Gastrocnemius medialis (tissue), 4 donors: ENCODE measurements at regions not wholly inside any gene's neighbourhood (a gene's known extent, or its start where the extent isn't known, plus 50 kb on each side); places are given as distances from the start of the nearest gene placed in this dataset.
"Not testable (repeated sequence)": the region's sequence is repeated elsewhere in the genome, so short reads cannot be mapped to it uniquely, and the experiment has no call there.

Experiments used
- POLR2A ChIP-seq, 2 donors: fragments of 450-650 bp; IDR thresholded peaks; one replicate each; pipeline ENCODE4 v1.6.1; 2017; ENCODE audit warnings: antibody characterized with exemption in 2 of 2, mild to moderate bottlenecking in 2 of 2, moderate library complexity in 2 of 2
- TF ChIP-seq, protein P1 (sequence below), 5 experiments: fragments of 450-650 bp in 3 of 5; fragments of 200-600 bp in 2 of 5; sonication (generic) in 2 of 5; IDR thresholded peaks in 4 of 5; conservative IDR thresholded peaks in 1 of 5; 1 replicate in 4 of 5; 2 replicates in 1 of 5; pipeline ENCODE4 v1.5.1; 2016 to 2019; ENCODE audit warnings: antibody characterized with exemption in 5 of 5, mild to moderate bottlenecking in 3 of 5, moderate library complexity in 3 of 5

DNA sequence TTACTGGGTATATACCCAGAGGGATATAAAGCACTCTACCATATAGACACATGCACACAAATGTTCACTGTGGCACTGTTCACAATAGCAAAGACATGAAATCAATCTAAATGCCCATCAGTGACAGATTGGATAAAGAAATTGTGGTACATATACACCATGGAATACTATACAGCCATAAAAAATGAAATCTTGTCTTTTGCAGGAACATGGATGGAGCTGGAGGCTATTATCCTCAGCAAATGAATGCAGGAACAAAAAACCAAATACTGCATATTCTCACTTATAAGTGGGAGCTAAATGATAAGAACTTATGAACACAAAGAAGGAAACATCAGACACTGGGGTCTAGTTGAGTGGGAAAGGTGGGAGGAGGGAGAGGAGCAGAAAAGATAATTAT is 200.1 kb downstream of the LRRN1 start:
- TF ChIP-seq, protein P1, sequence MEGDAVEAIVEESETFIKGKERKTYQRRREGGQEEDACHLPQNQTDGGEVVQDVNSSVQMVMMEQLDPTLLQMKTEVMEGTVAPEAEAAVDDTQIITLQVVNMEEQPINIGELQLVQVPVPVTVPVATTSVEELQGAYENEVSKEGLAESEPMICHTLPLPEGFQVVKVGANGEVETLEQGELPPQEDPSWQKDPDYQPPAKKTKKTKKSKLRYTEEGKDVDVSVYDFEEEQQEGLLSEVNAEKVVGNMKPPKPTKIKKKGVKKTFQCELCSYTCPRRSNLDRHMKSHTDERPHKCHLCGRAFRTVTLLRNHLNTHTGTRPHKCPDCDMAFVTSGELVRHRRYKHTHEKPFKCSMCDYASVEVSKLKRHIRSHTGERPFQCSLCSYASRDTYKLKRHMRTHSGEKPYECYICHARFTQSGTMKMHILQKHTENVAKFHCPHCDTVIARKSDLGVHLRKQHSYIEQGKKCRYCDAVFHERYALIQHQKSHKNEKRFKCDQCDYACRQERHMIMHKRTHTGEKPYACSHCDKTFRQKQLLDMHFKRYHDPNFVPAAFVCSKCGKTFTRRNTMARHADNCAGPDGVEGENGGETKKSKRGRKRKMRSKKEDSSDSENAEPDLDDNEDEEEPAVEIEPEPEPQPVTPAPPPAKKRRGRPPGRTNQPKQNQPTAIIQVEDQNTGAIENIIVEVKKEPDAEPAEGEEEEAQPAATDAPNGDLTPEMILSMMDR (IDR thresholded peaks at IDR 0.05 in 4 of 5, conservative IDR thresholded peaks at IDR 0.05 in 1 of 5): not testable (repeated sequence)
- TF ChIP-seq POLR2A (IDR thresholded peaks at IDR 0.05): not testable (repeated sequence)
